ENCODE measurements at regions not wholly inside any gene's neighbourhood (a gene's known extent, or its start where the extent isn't known, plus 50 kb on each side); places are given as distances from the start of the nearest gene placed in this dataset.

DNA sequence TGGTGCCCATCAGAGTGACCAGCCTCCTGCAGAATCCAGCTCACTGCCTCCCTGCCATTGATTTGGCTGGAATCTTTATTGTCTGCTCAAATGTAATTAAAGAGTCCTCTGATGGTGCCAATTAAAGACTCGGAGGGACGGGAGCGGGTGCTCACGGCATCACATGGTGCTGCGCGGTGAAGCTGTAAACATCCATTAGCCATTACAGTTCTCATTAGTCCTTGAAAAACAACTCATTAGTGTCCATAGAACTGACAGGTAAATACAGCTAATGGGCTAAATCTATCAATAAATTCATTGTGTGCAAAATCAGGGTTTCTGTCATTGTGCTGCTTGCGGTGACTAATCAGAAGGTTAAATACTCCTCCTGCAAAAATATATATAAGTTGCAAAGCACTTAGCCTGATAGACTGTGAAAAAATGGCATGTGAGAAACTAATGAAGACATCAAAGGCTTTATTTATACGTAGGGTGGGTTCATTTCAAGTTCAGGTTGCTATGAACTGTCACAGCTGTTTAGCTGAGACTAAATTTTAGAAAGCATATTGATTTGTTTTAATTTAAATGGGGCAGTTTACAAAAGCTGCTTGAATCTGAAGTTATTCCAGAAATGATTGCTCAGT is 289.8 kb upstream of the POU3F1 start:
- no peak for DNase-seq
- H3K4me3 ChIP-seq = no peak overlapping the region
- no peaks in the 10 kb centered on the region for H3K36me3 ChIP-seq
- H3K27ac ChIP-seq = no peak overlapping the region
- no peak for TF ChIP-seq POLR2A (IDR thresholded peaks at IDR 0.05)
- TF ChIP-seq, protein P1, sequence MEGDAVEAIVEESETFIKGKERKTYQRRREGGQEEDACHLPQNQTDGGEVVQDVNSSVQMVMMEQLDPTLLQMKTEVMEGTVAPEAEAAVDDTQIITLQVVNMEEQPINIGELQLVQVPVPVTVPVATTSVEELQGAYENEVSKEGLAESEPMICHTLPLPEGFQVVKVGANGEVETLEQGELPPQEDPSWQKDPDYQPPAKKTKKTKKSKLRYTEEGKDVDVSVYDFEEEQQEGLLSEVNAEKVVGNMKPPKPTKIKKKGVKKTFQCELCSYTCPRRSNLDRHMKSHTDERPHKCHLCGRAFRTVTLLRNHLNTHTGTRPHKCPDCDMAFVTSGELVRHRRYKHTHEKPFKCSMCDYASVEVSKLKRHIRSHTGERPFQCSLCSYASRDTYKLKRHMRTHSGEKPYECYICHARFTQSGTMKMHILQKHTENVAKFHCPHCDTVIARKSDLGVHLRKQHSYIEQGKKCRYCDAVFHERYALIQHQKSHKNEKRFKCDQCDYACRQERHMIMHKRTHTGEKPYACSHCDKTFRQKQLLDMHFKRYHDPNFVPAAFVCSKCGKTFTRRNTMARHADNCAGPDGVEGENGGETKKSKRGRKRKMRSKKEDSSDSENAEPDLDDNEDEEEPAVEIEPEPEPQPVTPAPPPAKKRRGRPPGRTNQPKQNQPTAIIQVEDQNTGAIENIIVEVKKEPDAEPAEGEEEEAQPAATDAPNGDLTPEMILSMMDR (IDR thresholded peaks at IDR 0.05 in 8 of 11, conservative IDR thresholded peaks at IDR 0.05 in 3 of 11) = no peak
- no peak for TF ChIP-seq POLR2AphosphoS5 (IDR thresholded peaks at IDR 0.05)
- WGBS, 5 donors = 82 to 93% (median 88%) methylated on average over 8 of the region's 8 CpGs
- intact Hi-C loops (cut with DNase I; ENCODE audit: low total_unique reads) = no loop called here
- H3K9me3 ChIP-seq = no peaks in the 10 kb centered on the region
- peaks cover 0 to 18% (median 0%) of the 10 kb centered on the region in 7 donors for H3K27me3 ChIP-seq (replicated peaks in 1 of 7)
- H3K4me1 ChIP-seq = peaks cover 5 to 22% (median 15%) of the 10 kb centered on the region in 6 donors

DNA sequence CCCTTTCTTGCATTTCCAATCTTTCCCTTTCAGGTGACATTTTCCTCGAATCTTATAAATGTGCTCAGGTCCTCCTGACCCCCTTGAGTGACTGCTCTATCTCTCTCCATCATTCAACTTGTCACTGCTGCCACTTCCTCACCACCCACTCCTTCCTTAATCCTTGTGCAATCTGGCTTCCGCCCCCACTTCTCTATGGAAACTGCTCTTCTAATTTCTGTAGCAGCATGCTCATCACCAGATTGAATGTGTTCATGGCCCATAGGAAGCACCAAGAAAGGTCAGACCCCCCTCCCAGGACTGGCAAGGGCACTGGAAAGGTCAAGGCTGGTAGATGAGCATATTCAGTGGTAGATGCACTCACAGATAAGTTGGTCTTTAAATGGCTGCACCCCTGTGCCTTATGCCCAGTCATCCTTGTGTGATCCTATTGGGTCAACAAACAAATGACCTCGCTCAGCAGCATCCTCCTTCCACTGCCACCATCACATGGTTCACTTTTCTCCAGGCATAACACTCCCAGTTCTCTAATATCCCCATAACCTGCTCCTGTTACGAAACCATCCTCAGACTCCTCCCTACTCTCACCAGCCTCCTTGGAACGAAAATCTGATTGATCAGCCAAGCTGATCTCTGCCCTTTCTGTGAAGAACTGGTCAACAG is 288.5 kb upstream of the POU3F1 start:
- no peak for DNase-seq
- Histone ChIP-seq H3K4me3 (no peak overlapping the region), H3K9me3 (no peaks in the 10 kb centered on the region), H3K36me3 (no peaks in the 10 kb centered on the region), H3K27me3 (replicated peaks in 1 of 7) (peaks cover 0 to 29% (median 0%) of the 10 kb centered on the region in 7 donors), H3K4me1 (peaks cover 5 to 22% (median 15%) of the 10 kb centered on the region in 6 donors), H3K27ac (no peak overlapping the region)
- WGBS, 5 donors = 60 to 78% (median 64%) methylated on average over 5 of the region's 5 CpGs
- intact Hi-C loops (cut with DNase I; ENCODE audit: low total_unique reads) = no loop called here
- TF ChIP-seq POLR2A (IDR thresholded peaks at IDR 0.05) (no peak), POLR2AphosphoS5 (IDR thresholded peaks at IDR 0.05) (no peak)
- TF ChIP-seq, protein P1 (IDR thresholded peaks at IDR 0.05 in 8 of 11, conservative IDR thresholded peaks at IDR 0.05 in 3 of 11) = no peak

DNA sequence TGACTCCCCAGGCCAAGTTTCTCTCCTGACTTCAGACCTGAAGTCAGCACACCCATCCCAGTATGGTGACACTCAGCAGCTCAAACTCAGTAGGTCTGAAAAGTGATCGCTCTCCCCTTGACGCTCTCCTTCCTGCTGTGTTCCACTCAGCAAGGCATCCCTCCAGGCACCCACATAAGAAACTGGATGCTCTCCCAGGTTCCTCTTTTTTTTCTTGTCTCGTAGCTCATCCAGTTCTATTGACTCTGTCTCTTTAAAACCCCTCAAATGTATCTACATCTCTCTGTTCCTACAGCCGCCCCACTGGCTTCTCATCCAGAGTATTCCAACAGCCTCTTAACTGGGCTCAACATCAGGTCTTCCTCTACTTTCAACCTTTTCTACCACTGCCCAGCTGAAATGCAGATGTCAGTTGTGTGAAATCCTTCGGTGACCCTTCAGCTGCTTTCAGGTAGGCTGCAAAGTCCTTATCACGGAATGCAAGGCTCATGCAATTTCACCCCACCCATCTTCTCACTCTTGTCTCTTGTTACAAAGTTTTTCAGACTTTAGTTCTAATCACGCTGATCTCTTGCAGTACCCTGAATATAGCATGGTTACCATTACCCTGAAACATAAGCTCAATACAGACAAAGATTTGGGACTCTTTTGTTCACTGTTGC is 286.2 kb upstream of the POU3F1 start:
- no peak for TF ChIP-seq POLR2AphosphoS5 (IDR thresholded peaks at IDR 0.05)
- TF ChIP-seq POLR2A (IDR thresholded peaks at IDR 0.05) = no peak
- TF ChIP-seq, protein P1 (IDR thresholded peaks at IDR 0.05 in 8 of 11, conservative IDR thresholded peaks at IDR 0.05 in 3 of 11) = no peak
- Histone ChIP-seq H3K27ac (no peak overlapping the region), H3K36me3 (no peaks in the 10 kb centered on the region), H3K4me3 (no peak overlapping the region), H3K9me3 (no peaks in the 10 kb centered on the region), H3K4me1 (peaks cover 3 to 20% (median 12%) of the 10 kb centered on the region in 6 donors), H3K27me3 (replicated peaks in 1 of 7) (peaks cover 0 to 30% (median 0%) of the 10 kb centered on the region in 7 donors)
- WGBS, 5 donors = 76 to 89% (median 82%) methylated on average over 7 of the region's 7 CpGs
- DNase-seq = no peak
- intact Hi-C loops (cut with DNase I; ENCODE audit: low total_unique reads) = no loop called here

Data from spleen (tissue), 11 donors.